ENCODE measurements at regions not wholly inside any gene's neighbourhood (a gene's known extent, or its start where the extent isn't known, plus 50 kb on each side); places are given as distances from the start of the nearest gene placed in this dataset.
"Not testable (repeated sequence)": the region's sequence is repeated elsewhere in the genome, so short reads cannot be mapped to it uniquely, and the experiment has no call there.

DNA sequence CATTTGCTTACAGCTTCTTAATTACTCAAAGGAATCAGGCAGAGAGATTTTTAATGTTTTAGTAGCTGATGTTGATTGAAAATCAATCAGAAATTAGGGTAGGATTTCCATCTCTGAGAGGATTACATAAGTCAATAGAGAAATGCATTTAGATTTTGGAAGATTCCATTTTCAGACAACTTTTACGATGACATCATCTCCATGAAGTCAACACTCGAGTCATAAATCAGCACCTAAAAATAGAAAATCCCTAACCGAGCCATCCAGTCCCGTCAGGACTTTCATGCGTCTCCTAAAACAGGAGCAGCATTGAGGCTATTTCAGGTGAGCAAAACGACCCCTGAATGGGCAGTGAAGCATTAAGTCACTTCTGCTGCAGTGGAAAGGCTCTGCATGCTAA, 279.7 kb upstream of the RNF32 start:
- H3K9me3 Mint-ChIP-seq: no peaks in the 10 kb centered on the region
- no peak overlapping the region for H3K27ac Mint-ChIP-seq
- no peaks in the 10 kb centered on the region for H3K36me3 Mint-ChIP-seq (ENCODE audit: low read depth)
- no peak for ATAC-seq (replicated peaks)
- H3K4me3 Mint-ChIP-seq: no peak overlapping the region
- peaks cover 6% of the 10 kb centered on the region for H3K27me3 Mint-ChIP-seq
- no peaks in the 10 kb centered on the region for H3K4me1 Mint-ChIP-seq

DNA sequence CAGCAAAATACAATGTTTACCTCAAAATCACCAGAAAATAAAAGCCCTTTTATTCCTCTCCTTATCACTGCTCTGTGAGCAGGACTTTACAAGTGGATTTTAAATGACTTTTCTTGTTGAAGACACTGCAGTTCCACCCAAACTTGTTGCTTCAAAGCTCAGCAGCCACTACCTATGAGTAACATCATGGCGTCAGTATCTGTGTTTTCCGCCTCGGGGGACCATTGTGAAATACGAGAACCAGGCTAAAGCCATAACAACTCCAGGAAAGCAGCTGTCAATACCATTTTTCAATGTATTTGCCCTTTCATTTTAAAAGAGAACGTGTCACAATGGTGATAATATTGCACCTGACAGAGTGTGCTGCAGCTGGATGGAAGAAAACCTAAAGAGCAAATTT, 284.0 kb upstream of the RNF32 start:
- ATAC-seq (replicated peaks): no peak

DNA sequence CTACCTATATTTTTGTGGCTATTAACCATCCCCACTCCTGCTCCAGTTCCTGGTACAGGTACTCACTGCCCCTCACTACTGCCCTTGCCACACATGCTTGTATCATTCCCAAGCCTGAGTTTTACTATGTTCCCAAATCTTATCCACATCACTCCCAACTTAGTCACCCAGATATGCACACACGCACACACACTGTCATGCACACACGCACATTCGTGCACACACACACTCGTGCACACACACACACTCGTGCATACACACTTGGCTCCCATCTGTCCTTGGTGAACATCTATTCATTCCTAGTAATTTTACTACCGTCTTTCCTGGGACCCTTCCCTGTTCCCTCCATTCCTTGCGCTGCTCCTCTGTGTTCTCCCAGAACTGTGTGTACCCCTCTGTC, 287.2 kb upstream of the RNF32 start:
- ATAC-seq (replicated peaks): no peak
- Mint-ChIP-seq H3K9me3 (no peaks in the 10 kb centered on the region), H3K36me3 (ENCODE audit: low read depth) (no peaks in the 10 kb centered on the region), H3K4me3 (no peak overlapping the region), H3K27me3 (peaks cover 6% of the 10 kb centered on the region), H3K27ac (no peak overlapping the region), H3K4me1 (no peaks in the 10 kb centered on the region)

More for the DNA sequence above, 284.0 kb upstream of the RNF32 start:
- Mint-ChIP-seq H3K4me1 (no peaks in the 10 kb centered on the region), H3K27me3 (peaks cover 6% of the 10 kb centered on the region), H3K36me3 (ENCODE audit: low read depth) (no peaks in the 10 kb centered on the region), H3K4me3 (no peak overlapping the region), H3K9me3 (no peaks in the 10 kb centered on the region), H3K27ac (no peak overlapping the region)

DNA sequence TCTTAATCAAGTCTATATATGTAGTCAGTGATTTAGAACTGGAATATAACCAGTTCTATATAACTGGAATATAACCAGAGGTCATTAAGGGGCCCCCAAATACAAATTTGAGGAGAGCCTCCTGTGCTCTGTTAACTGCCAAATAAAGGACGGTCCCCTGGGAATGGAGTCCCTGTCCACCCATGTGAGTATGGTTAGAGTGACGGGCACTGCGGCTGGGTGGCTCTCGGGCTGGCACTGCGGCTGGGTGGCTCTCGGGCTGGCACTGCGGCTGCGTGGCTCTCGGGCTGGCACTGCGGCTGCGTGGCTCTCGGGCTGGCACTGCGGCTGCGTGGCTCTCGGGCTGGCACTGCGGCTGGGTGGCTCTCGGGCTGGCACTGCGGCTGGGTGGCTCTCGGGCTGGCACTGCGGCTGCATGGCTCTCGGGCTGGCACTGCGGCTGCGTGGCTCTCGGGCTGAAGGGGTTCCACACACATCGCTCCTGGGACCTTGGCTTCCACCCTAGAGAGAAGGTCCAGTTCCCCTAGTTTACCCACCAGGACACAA, 292.8 kb upstream of the RNF32 start:
- not testable (repeated sequence) for ATAC-seq (replicated peaks); H3K27me3 Mint-ChIP-seq; H3K4me3 Mint-ChIP-seq; H3K9me3 Mint-ChIP-seq; H3K27ac Mint-ChIP-seq; H3K4me1 Mint-ChIP-seq; H3K36me3 Mint-ChIP-seq (ENCODE audit: low read depth)

DNA sequence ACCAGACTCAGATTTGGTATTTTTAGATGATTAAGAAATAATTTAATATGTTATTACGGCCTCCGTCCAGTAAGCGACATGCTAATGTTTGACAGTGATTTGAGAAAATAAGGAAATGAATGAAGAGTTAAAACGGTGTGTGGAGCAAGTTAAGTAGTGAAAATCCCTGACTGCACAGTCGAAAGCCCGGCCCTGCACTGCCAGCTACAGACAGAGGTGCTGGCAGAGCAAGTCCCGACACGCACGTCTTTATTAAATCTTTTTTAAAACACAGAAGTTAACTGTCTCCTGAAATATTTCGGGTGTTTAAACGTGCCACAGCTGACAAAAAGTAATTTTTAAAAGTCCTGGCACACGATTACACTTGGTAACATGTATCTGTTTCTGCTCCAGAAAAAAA, 293.4 kb upstream of the RNF32 start:
- Mint-ChIP-seq H3K36me3 (ENCODE audit: low read depth) (no peaks in the 10 kb centered on the region), H3K9me3 (no peaks in the 10 kb centered on the region), H3K27ac (no peak overlapping the region), H3K4me3 (no peak overlapping the region), H3K4me1 (no peaks in the 10 kb centered on the region), H3K27me3 (no peaks in the 10 kb centered on the region)
- ATAC-seq (replicated peaks): no peak

DNA sequence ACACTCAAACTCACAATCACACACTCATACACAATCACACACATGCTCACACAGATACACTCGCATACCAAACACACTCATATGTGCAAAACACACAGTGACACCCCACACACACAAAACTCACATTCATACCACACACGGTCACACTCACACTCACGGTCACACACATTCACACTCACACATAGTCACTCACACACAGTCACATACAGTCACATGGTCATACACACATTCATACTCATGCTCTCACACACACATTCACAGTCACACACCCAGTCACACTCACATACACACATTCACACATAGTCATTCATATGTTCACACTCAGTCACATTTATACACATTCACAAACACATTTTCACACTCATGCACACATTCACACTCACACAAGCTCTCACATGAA, 296.0 kb upstream of the RNF32 start:
- no peak for ATAC-seq (replicated peaks)
- Mint-ChIP-seq H3K27me3 (no peaks in the 10 kb centered on the region), H3K27ac (no peak overlapping the region), H3K4me3 (no peak overlapping the region), H3K9me3 (no peaks in the 10 kb centered on the region), H3K4me1 (no peaks in the 10 kb centered on the region), H3K36me3 (ENCODE audit: low read depth) (no peaks in the 10 kb centered on the region)

DNA sequence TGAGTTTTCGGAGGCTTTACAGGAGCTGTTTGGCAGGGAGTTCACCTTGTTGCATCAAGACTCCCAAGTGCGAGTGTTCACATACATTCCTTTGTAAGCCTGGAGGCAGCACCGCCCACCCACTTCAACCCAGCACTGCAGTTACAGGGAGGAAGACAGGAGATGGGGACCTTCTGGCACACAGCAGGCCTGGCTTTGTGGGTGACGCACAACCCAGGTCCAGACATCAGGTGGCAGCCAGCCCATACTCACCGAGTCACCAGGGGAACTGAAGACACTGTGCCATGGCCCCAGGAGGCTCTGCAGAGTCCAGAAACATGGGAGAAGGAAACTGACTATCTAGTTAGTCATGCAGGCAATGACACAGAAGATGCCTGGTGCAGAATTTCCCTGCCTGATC, 305.9 kb upstream of the RNF32 start:
- ATAC-seq (replicated peaks): peak; percentile 37
- Mint-ChIP-seq H3K27ac (no peak overlapping the region), H3K36me3 (ENCODE audit: low read depth) (no peaks in the 10 kb centered on the region), H3K4me1 (no peaks in the 10 kb centered on the region), H3K27me3 (peaks cover 4% of the 10 kb centered on the region), H3K9me3 (no peaks in the 10 kb centered on the region), H3K4me3 (no peak overlapping the region)

DNA sequence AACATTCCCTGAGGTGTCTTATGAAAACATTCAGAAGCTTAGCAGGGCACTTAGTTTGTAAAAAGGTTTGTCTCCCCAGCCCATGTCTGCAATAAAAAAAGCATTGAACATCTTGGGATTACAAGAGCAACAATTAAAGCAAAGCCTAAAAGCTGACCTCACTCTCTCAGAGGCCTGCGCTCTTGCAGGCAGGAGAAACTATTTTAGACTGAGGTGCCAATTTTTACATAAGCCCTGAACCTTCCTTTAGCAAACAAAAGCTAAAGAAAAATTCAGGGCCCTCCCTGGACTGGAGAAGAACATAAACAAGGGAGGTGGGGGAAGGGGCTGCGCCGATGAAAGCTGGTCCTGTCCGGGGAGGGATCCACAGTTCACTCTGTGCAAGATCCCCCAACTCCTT, 312.7 kb upstream of the RNF32 start:
- H3K36me3 Mint-ChIP-seq (ENCODE audit: low read depth): no peaks in the 10 kb centered on the region
- no peaks in the 10 kb centered on the region for H3K4me1 Mint-ChIP-seq
- no peak overlapping the region for H3K27ac Mint-ChIP-seq
- H3K9me3 Mint-ChIP-seq: no peaks in the 10 kb centered on the region
- peaks cover 14% of the 10 kb centered on the region for H3K27me3 Mint-ChIP-seq
- no peak overlapping the region for H3K4me3 Mint-ChIP-seq
- no peak for ATAC-seq (replicated peaks)

DNA sequence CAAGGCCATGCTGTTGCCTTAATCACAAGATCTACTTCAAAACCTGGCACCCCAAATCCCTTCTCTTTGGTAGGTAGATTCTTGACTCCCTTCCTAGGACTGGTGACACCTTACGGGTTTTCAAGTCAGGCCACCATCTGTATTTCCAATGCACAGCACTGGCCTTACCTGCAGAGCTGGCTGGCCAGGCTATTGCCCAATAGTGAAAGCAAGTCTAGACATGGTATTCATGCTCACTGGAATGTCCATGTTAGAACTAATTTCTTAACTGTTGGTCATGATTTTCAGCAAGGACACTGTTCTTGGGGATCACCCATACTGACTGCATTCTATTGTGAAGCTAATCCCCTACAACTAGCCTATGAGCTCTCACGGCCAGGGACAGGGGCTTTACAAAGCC, 313.1 kb upstream of the RNF32 start:
- H3K27me3 Mint-ChIP-seq: peaks cover 14% of the 10 kb centered on the region
- H3K27ac Mint-ChIP-seq: no peak overlapping the region
- ATAC-seq (replicated peaks): no peak
- H3K36me3 Mint-ChIP-seq (ENCODE audit: low read depth): no peaks in the 10 kb centered on the region
- no peaks in the 10 kb centered on the region for H3K9me3 Mint-ChIP-seq
- no peak overlapping the region for H3K4me3 Mint-ChIP-seq
- no peaks in the 10 kb centered on the region for H3K4me1 Mint-ChIP-seq

DNA sequence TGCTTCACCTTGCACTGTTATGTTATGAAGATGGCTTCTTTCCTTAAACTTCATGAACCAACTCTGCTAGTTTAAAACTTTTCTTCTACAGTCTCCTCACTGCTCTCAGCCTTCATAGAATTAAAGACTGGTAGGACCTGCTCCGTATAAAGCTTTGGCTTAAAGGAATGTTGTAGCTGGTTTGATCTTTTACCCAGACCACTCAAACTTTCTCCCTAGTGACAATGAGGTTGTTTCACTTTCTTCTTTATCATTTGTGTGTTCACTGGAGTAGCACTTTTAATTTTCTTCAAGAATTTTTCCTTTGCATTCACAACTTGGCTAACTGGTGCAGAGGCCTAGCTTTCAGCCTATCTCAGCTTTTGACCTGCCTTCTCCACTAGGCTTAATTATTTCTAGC, 316.4 kb upstream of the RNF32 start:
- Mint-ChIP-seq H3K27me3 (peaks cover 18% of the 10 kb centered on the region), H3K9me3 (no peaks in the 10 kb centered on the region), H3K4me3 (no peak overlapping the region), H3K27ac (no peak overlapping the region), H3K36me3 (ENCODE audit: low read depth) (no peaks in the 10 kb centered on the region), H3K4me1 (no peaks in the 10 kb centered on the region)
- no peak for ATAC-seq (replicated peaks)

DNA sequence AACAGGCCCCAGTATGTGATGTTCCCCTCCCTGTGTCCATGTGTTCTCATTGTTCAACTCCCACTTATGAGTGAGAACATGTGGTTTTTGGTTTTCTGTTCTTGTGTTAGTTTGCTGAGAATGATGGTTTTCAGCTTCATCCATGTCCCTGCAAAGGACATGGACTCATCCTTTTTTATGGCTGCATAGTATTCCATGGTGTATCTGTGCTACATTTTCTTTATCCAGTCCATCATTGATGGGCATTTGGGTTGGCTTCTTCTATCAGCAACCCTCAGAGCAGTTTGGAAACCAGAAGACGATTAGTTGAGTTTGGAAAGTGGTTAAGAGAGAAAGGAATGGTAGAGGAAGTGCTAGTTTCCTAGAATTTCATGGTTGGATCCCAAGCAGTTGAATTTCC, 319.1 kb upstream of the RNF32 start:
- H3K9me3 Mint-ChIP-seq; ATAC-seq (replicated peaks); H3K36me3 Mint-ChIP-seq (ENCODE audit: low read depth); H3K4me3 Mint-ChIP-seq; H3K4me1 Mint-ChIP-seq; H3K27ac Mint-ChIP-seq: not testable (repeated sequence)
- H3K27me3 Mint-ChIP-seq: peaks cover 22% of the 10 kb centered on the region

DNA sequence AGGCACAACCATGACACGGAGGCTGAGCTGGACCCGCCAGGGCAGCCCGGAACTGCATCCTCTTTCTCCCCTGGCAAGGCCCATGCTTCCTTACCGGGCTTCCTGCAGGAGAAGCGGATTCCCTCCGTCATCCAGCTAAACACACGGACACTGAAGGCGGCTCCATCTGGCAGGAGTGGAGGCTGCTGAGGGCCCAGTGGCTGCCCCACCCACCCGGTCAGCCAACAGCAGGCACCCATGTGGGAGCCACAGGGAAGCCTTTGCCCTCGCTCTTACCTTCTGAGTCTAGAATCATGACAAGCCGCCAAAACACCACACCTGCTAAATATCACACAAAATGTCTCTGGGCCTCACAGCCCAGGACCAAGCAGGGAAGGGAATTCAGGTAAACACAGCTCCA, 321.6 kb upstream of the RNF32 start:
- H3K36me3 Mint-ChIP-seq (ENCODE audit: low read depth): no peaks in the 10 kb centered on the region
- H3K27ac Mint-ChIP-seq: no peak overlapping the region
- H3K4me3 Mint-ChIP-seq: no peak overlapping the region
- peaks cover 19% of the 10 kb centered on the region for H3K9me3 Mint-ChIP-seq
- no peaks in the 10 kb centered on the region for H3K4me1 Mint-ChIP-seq
- peaks cover 19% of the 10 kb centered on the region for H3K27me3 Mint-ChIP-seq
- no peak for ATAC-seq (replicated peaks)

DNA sequence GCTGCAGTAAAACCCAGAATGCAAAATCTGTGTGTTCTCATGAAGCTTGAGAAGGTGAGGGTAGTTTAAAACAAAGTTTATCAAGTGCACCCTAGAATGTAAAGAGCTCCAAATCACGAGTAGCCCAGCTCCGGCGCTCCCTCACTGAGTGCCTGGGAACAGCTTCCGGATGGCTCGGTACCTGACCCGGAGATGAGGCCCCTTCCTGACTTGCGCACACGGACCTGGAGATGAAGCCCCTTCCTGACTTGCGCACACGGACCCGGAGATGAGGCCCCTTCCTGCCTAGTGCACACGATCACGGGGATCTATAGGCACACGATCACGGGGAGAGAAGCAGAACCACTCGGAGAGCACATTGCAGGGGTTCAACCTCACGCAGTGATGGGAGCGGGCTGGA, 322.1 kb upstream of the RNF32 start:
- ATAC-seq (replicated peaks): no peak
- Mint-ChIP-seq H3K9me3 (peaks cover 19% of the 10 kb centered on the region), H3K4me3 (no peak overlapping the region), H3K27ac (no peak overlapping the region), H3K36me3 (ENCODE audit: low read depth) (no peaks in the 10 kb centered on the region), H3K27me3 (peaks cover 18% of the 10 kb centered on the region), H3K4me1 (no peaks in the 10 kb centered on the region)

DNA sequence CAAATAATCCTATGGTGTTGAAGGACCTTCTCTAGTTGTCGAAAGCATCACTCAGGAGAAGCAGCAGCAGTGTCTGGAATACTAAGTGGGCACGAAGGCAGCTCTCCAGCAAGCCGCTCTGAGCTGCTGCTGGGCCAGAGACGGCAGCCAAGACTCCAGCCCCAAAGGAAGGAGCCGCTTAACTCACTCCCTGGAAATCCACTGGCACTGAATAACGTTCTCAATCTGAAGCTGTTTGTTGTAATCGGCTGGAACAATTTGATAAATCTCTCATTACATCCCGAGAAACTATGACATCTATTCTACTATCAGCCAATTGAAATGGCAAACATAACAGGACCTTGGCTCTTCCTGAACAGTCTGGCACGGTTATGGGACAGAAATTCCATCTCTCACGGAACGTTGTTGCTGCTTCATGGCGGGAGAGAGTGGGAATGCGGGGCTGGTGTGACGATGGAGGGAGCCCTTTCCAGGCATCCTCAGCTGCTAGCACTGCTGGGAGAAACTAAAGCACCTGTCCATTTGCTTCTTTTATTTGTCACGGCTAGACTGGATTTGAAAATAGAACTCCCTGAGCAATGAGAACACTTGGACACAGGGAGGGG, 331.5 kb upstream of the RNF32 start:
- H3K9me3 Mint-ChIP-seq: peaks cover 9% of the 10 kb centered on the region
- H3K36me3 Mint-ChIP-seq (ENCODE audit: low read depth): no peaks in the 10 kb centered on the region
- no peak for ATAC-seq (replicated peaks)
- H3K4me1 Mint-ChIP-seq: no peaks in the 10 kb centered on the region
- H3K4me3 Mint-ChIP-seq: no peak overlapping the region
- peaks cover 14% of the 10 kb centered on the region for H3K27me3 Mint-ChIP-seq
- no peak overlapping the region for H3K27ac Mint-ChIP-seq

DNA sequence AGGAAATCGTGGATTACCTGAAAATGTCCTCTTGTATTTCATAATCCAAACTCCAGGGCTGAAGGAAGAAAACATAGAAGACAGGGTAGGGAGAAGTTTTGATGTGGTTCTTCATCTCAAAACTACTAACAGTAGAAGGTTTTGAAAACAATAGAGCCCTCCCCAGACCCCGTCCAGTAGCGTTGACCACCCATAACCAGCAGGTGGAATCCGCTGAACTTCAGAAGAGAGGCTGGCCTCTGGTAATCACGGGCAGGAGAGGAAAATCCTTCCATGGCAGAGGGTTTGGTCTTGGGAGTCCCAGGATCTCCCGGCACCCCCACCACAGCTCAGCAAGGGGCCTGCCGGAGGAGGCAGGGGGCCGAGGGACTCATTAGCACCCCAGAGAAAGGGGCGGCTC, 333.4 kb upstream of the RNF32 start:
- Mint-ChIP-seq H3K36me3 (ENCODE audit: low read depth) (no peaks in the 10 kb centered on the region), H3K4me3 (no peak overlapping the region), H3K27ac (no peak overlapping the region), H3K9me3 (peaks cover 9% of the 10 kb centered on the region), H3K4me1 (no peaks in the 10 kb centered on the region), H3K27me3 (peaks cover 14% of the 10 kb centered on the region)
- no peak for ATAC-seq (replicated peaks)

DNA sequence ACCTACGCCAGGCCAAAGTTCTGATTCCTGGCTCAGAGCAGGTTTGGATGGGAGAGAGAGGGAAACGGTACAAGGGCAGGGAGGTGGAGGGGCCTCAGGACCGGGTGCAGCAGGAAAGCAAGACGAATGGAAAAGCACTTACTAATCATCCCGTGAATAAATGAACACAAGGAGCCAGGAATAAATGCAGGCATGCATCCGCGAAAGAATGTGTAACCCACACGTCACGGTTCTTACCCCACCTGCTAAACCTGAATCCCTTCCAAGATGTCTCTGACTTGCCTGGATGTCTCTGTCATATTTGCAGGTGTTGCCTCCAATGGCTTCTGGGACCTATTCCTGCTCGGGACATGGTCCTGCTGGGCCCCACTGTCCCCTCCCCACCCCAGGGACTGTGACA, 335.2 kb upstream of the RNF32 start:
- Mint-ChIP-seq H3K4me3 (no peak overlapping the region), H3K36me3 (ENCODE audit: low read depth) (no peaks in the 10 kb centered on the region), H3K4me1 (no peaks in the 10 kb centered on the region), H3K9me3 (peaks cover 1% of the 10 kb centered on the region), H3K27ac (no peak overlapping the region), H3K27me3 (peaks cover 4% of the 10 kb centered on the region)
- no peak for ATAC-seq (replicated peaks)

Measured in activated T-helper 17 cell treated with anti-CD3 and anti-CD28 coated beads, Interleukin-2, amount 50 U/mL, for 72 hours (primary cell).